Islet precursor cell (in vitro differentiated cells): ENCODE measurements at regions not wholly inside any gene's neighbourhood (a gene's known extent, or its start where the extent isn't known, plus 50 kb on each side); places are given as distances from the start of the nearest gene placed in this dataset.
"Not testable (repeated sequence)": the region's sequence is repeated elsewhere in the genome, so short reads cannot be mapped to it uniquely, and the experiment has no call there.

ENCODE experiments used
- DNase-seq: peaks from one replicate; pipeline ENCODE4 v3.0.0-alpha.2; 2018

DNA sequence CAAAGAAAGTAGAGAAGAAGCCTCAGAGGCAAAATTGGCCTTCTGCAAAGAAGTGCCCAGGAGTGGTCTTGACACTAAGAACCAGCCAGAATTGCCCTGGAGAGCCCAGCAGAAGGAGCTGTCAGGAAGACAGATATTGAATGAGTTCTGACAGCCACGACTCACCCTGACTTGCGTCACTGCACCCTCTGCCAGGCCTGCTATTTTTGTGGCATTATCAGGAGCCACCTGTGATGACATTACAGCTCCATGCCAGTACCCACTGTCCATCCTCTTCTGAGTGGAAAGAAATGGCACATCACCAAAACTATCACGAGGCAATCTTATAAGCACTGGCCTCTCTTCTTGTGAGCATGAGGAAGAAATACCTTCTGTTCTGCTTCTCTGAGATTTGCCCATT lies 67.7 kb downstream of the SMIM20 start:
- no peak for DNase-seq

DNA sequence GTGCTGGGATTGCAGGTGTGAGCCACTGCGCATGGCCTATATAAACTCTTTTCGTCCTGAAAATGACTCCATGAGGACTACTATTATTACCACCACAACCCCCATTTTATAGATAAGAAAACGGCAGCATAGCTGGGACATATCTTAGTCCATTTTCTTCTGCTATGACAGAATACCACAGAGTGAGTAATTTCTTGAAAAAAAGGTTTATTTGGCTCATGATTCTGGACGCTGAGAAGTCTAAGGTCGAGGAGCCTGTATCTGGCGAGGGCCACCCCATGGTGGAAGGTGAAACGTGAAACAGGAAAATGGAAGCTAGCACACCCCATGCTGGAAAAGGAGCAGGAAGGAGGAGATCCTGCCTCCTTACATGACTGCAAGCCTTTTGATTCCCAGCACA lies 68.9 kb downstream of the SMIM20 start:
- DNase-seq = no peak

DNA sequence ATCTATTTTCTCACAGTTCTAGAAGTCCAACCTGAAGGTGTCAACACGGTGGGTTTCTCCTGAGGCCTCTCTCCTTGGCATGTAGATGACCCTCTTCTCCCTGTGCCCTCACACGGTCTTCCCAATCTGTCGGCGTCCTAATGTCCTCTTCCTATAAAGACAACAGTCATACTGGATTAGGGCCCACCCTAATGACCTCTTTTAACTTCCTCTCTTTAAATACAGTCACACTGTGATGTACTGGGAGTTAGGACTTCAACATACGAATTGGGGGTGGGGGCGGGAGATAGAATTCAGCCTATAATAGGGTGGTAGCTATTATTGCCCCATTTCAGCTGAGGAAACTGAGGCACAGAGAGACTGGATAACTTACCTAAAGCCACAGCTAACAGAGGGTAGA lies 70.2 kb downstream of the SMIM20 start:
- DNase-seq = no peak

DNA sequence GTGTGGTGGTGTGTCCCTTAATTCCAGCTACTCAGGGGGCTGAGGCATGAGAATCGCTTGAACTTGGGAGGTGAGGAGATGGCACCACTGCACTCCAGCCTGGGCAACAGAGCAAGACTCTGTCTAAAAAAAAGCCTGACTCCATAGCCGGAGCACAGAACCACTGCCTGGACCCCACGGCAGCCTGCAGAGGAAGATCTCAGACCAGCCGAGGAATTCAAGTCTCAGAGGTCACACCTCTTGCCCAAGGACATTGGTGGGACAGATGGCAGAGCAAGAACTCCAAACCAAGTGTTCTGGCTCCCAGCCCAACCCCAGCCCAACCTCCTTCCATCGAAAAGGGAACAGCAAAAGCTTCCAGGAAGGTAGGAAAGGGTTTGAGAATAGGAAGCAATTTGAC lies 70.8 kb downstream of the SMIM20 start:
- DNase-seq = no peak

DNA sequence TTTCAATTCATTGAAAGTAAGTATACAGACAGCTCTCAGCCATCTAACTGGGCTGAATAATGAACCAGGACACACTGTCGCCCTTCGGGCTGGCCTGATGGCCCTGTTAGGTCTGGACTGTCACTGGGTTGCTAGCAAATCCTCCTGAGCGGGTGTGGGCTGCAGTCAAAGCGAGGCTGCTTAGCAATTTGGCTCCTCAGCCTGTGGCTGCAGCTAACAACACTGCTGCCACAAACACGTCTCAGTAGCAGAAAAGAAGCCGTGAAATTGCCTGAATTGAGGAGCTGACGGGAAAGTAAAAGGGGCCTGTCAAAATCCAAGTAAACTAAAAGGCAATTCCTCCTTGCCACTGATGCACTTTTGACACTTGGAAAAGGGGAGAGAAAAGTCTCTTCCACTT lies 72.8 kb downstream of the SMIM20 start:
- no peak for DNase-seq

DNA sequence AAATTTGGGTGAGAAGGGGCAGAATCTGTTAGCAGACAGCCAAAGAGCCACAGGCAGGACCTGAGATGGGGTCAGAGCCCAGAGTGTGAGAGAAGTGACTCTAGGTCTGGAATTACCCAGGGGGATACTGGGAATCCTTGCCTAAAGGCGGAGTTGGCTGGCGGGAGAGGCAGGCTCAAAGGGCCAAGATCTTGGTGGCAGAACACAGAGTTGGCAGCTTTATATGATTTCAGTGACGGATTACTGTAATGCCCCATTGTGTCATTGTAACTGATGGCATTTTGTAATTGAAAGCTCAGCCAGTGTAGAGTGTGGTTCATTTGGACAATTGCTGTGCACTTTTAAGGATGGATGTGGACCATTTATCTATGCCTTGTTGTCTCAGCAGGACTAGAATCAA lies 77.3 kb downstream of the SMIM20 start:
- DNase-seq = no peak

DNA sequence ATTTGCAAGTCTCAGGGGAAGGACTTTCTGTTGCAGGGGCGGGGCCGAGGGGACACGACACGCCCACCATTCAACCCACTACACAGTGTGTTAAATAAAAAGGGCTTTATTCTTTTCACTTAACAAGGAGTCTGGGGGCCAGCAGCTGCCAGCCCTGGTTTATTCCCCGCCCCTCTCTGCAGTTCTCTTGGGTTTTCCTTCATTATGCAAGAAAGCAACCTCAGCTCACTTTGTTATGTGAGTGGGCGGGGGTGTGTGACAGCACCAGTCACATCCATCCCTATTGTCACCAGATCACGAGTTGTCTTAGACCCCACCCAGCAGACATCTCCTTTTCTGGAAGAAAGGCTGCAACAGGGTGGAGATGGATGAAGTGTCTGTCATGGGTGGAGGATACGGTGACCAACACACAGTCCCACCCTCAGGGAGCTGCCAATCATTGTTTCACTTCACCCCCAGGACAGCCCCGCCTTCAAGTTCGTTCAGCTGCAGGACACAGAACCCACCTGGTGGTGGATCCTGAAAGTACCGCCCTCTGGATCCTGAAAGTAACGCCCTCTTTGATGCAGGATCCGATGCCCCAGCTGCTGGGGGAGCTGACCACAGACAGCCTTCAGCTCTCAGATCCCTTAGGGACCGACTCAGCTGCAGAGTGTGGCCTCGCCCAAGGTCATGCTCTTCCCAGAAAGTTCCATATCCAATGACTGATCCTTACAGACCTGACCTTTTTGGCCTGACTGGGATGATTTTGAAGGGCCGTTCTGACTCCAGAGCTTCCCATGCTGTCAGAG lies 79.6 kb downstream of the SMIM20 start:
- peak; percentile 94 for DNase-seq

DNA sequence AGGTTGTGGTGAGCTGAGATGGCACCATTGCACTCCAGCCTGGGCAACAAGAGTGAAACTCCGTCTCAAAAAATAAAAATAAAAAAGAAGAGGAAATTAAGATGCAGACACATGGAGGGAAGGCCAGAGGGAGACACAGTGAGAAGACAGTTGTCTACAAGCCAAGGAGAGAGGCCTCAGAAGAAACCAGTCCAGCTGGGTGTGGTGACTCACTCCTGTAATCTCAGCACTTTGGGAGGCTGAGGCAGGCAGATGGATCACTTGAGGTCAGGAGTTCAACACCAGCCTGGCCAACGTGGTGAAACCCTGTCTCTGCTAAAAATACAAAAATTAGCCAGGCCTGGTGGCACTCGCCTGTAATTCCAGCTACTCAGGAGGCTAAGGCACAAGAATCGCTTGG lies 80.6 kb downstream of the SMIM20 start:
- peak; percentile 52 for DNase-seq

DNA sequence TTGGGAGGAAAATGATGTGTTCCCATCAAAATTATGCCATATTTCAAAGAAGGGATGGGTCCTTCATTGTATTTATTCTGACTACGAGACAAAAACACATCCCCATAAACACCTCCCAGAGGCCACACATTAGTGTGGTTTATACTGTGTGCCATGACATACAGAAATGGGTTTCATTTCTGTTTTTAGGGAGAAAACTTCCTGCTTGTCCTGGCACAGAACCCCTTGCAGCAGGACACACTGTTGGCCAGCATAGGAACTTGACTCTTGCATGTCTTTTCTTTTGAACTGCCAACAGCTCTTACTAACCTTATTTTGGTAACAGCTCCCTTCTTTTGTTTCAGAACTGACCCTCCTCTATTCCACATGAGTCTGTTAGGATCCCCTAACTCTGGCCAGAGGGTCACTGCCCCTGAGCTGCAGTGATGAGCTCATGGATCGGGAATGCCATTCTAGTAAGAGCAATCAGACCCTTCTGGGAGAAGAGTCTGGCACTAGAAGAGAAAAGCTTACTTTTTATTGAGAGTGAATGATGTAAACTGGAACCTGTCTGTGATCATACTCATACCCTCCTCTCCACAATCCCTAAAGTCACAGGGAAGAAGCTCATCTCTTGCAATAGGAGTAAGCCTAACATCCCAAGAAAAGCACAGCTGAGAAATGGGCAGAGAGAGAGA lies 86.4 kb downstream of the SMIM20 start:
- peak; percentile 82 for DNase-seq

DNA sequence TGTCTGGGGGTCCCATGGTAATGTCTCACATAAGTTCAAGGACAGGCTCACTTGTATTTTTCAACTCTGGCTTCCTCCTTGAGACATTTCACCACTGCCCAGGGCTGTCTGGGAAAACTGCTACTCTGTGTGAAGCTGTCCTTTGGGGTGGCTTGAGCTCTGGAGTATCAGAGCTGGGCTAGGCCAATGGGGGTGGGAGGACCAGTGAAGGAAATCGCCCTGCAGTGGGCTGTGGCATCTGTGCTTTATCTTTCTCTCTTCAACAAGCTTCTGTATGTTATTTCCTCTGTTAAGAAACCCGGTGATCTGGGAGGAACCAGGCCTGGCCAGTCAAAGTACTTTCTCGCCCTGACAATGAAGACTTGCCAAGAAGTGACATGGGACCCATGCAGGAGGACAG lies 87.4 kb downstream of the SMIM20 start:
- peak; percentile 45 for DNase-seq

DNA sequence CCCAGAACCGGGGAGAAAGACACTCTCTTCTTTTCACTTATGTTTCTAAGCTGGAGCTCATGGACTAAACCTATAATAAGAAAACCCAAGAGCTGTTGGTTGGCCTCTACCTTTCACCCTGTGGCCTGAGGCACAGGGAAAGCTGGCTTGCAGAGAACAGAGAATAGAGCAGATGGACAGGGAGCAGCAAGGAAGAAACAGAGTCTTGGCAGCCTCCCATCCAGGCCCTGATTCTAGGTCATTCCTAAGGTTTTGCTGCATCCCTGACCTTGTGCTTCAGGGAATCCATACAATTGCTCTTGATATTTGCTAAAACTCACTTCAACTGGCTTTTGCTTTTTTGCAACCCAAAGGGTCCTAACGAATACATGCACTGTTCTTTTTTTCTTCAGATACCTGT lies 87.8 kb downstream of the SMIM20 start:
- no peak for DNase-seq

DNA sequence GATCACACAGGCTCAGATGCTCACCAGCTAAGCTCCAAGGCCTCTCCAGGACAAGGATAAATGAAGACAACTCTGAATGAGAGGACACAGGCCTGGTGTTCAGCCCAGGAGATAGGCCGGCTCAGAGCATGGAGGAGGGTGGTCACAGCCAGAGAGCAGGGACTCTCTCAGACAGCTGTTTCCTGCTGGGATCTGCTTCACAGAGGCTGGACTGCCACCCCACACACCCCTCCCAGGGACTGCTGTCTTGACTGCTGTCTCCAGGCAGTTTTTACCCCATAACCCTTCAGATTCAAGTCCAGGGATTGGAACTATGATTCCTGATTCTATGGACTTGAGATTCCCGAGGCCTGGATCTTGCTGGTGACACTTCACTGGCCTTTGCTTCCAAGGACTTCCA lies 89.0 kb downstream of the SMIM20 start:
- DNase-seq = peak; percentile 47

DNA sequence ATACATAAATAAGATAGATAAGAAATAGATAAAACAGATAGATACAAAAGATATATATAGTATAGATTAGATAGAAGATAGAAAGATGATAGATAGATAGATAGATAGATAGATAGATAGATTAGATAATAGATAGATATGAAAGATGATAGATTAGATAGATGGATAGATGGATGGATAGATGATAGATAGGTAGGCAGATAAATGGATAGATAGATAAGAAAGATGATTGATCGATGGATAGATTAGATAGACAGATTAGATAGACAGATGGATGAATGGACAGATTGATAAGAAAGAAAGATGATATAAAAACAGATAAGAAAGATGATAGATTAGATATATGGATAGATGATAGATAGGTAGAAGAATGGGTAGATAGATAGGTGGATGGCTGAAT lies 90.3 kb downstream of the SMIM20 start:
- no peak for DNase-seq

DNA sequence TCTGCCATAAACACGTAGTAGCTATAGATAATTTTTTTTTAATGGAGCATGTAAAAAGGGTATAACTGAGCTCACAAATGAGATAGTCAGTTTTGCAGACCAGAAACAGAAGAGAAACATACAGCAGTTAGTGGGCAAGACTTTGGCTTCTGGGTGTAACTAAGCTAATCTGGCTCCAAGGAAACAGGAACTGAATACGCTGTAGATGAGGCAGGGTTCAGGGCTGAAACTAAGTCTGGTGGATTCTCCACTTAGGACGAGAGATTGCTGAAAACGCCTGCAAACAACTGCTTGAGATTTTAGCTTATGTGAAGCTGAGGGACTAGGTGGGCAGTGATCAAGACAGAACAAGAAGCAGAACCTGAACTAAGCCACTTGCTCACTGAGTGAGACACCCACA lies 91.7 kb downstream of the SMIM20 start:
- peak; percentile 12 for DNase-seq

DNA sequence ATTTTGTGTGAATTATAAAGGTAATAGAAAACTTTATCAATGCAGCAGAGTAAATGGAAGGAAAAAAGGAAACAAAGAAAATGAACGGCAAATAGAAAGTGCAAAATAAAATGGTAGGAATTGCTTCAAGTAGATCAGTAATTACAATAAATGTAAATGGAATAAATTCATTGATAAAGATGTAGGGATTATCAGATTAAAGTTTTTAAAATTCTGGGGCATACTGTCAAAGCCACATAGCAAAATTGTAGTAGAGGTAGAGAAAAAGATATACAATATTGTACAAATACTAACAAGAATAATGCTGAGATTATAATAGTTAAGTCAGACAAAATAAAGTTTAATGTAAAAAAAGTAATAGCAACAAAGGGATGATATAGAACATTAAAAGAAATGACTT lies 94.7 kb downstream of the SMIM20 start:
- no peak for DNase-seq

DNA sequence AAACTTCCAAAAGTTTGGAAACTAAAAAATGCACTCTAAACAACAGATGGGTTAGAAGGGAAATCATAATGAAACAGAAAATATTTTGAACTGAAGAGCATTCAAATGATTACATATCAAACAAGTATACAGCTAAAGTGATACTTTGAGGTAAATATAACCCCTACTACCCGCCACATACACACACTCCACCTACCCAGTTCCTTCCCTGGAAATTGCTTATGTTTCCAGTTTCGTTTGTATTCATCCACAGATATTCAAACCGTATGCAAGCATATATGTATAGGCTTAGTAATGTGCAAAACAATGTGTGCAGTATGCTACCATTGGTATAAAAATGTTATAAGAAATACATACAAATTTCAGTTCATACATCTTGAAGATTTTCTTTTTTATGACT lies 95.5 kb downstream of the SMIM20 start:
- no peak for DNase-seq

DNA sequence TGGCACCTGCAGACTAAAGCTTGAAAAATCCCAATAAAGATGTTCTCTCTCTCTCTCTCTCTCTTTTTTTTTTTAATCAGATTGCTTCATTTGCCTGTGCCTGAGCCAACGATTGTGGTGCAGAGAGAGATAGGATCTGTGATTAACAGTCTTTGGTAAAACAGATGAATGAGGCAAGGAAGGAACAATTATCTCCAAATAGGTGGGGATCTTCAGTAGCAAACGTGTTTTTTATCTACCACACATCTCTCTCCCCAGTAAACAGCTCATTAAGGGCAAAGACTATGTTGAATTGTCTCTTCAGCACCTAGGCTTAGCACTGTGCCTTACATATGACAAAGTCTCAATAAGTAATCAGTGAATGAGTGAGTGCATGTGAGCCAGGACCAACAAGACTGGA lies 96.3 kb downstream of the SMIM20 start:
- no peak for DNase-seq

DNA sequence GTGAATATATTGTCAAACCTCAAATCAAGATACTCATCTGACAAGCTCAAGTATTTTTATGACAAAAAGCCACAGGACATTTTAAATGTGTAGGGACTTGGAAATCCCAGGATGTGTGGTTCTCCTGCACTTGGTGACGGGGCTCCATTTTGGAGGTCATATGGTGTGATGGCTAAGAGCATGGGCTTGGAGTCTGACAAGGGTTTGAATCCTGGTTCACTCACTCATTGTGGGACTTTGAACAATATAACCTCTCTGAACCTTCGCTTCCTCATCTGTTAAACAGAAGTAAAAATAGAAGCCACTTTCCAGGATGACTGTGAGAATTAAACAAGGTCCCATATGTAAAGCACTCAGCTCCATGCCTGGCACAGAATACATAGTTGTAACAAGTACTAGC lies 99.6 kb downstream of the SMIM20 start:
- DNase-seq = peak; percentile 11

DNA sequence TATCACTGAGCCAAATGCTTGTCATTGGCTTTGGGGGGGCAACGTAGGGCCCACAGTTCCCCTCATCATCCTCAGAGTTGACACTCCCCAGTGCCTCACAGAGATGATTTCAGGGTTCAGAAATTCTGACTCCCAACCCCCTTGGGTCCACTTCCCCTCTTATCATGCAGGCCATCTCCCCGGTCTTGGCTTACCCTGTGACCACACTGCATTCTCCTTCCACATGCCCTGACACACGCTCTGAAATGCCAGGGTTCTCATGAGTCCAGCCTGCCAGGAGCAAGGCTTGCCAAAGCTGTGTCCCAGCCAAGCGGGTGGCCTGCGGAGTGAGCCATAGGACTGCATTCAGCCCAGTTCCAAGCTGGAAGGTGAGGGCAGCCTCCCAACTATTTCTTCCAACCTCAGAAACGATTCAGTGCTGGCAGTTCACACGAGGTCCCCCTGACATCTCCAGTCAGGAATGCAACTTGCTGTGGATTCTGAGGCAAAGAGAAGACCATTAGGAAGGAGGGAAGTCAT lies 101.2 kb downstream of the SMIM20 start:
- peak; percentile 71 for DNase-seq

DNA sequence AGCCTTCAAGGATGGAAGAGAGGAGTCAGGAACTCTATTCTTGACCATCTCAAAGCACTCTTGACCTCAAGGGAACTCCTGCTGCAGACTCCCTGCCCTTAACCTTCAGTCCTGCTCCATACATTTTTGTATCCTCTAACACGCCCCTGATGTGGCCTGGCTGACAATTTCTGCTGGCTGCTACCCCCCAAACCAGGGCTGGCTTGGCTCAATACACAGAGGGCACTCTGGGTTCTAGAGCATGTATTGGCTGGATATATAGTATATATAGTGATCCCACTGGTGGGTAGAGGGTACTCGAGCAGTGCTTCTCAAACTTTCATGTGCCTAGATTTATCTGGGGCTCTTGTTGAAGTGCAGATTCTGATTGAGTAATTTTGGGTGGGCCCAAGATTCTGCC lies 101.9 kb downstream of the SMIM20 start:
- DNase-seq = no peak

DNA sequence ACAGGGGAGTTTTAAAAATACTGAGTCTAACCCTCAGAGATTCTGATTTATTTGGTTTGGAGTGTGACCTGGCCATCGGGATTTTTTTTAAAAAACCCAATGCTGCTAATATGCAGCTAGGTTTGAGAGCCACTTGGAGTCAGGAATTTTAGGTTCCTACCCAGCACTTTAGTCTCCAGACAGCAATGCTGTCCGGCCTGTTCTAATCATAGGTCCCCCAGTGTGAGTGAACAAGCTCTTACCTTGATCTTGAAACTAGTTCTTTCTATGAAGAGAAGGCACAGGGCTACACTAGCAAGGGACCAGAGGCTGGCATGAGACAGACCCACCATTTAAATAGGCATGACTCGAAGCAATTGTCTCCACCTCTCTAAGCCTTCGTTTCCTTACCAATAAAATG lies 103.5 kb downstream of the SMIM20 start:
- no peak for DNase-seq

DNA sequence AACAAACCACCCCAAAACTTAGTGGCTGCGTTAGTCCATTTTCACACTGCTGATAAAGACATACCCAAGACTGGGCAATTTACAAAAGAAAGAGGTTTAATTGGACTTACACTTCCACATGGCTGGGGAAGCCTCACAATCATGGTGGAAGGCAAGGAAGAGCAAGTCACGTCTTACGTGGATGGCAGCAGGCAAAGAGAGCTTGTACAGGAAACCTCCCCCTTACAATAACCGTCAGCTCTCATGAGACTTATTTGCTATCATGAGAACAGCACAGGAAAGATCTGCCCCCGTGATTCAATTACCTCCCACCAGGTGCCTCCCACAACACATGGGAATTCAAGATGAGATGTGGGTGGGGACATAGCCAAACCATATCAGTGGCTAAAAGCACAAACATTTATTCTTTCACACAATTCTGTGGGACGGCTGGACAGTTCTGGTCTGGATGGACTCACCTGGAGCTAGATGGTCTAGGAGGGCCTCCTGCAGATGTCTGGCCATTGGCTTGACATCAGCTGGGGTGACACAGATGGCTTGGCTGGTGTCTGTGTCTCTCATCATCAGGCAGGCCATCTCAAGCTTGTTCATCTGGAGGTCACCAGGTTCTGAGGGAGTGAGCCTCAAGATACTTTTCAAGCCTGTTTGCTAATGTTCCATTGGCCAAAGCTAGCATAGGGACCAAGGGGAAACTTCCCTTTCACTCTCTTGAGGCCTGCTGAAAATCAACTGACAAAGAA lies 104.1 kb downstream of the SMIM20 start:
- DNase-seq = not testable (repeated sequence)

DNA sequence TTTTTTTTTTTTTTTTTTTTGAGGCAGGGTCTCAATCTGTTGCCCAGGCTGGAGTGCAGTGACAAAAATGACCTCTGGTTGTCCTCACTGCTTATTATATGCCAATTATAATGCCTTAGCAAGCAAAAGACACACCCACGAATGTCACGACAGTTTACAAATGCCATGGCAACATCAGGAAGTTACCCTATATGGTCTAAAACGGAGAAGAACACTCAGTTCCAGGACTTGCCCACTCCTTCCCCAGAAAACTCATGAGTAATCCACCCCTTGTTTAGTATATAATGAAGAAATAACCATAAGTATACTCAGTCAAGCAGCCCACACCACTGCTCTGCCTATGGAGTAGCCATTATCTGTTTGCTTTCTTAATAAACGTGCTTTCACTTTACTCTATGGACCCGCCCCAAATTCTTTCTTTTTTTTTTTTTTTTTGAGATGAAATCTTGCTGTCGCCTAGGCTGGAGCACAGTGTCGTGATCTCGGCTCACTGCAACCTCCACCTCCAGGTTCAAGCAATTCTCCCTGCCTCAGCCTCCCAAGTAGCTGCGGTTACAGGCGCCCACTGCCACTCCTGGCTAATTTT lies 106.2 kb downstream of the SMIM20 start:
- no peak for DNase-seq
